Naive thymus-derived CD8-positive, alpha-beta T cell (primary cell): ENCODE measurements at regions not wholly inside any gene's neighbourhood (a gene's known extent, or its start where the extent isn't known, plus 50 kb on each side); places are given as distances from the start of the nearest gene placed in this dataset.

Experiments used
- ATAC-seq, 2 donors: fragments of 150-1000 bp; cut with Tn5 transposase in 1 of 2; sonication (Bioruptor Pico), chemical (Tn5 transposase) in 1 of 2; 1 replicate in 1 of 2; 2 replicates in 1 of 2; pipeline ENCODE4 v1.10.0; 2021; ENCODE audit warnings: mild to moderate bottlenecking in 2 of 2, moderate library complexity in 2 of 2
- POLR2A ChIA-PET: fragments of 350-600 bp; sonication (Branson Sonifier 250); formaldehyde crosslinking; loops from one replicate; lab custom pipeline; 2021; ENCODE audit warnings: antibody characterized with exemption; lab: Charles Lee
- DNase-seq, 10 donors: peaks; one replicate each; pipeline versions ENCODE4 v3.0.0 to v3.0.0-alpha.2; 2020 to 2022
- H3K27ac Mint-ChIP-seq, 10 donors: one replicate each; pipeline ENCODE4 v1.8.0; 2020 to 2022; ENCODE audit warnings: mild to moderate bottlenecking in 10 of 10, mixed read lengths in 10 of 10, moderate library complexity in 4 of 10, inconsistent platforms in 1 of 10
- H3K27me3 Mint-ChIP-seq, 5 donors: one replicate each; pipeline ENCODE4 v1.8.0; 2021 to 2022; ENCODE audit warnings: mixed read lengths in 5 of 5
- H3K36me3 Mint-ChIP-seq, 3 donors: one replicate each; pipeline ENCODE4 v1.8.0; 2020 to 2022; ENCODE audit warnings: mixed read lengths in 3 of 3, mild to moderate bottlenecking in 2 of 3, inconsistent platforms in 1 of 3
- H3K4me1 Mint-ChIP-seq, 4 donors: one replicate each; pipeline ENCODE4 v1.8.0; 2021 to 2022; ENCODE audit warnings: mixed read lengths in 4 of 4
- H3K4me3 Mint-ChIP-seq, 10 donors: one replicate each; pipeline ENCODE4 v1.8.0; 2020 to 2022; ENCODE audit warnings: mild to moderate bottlenecking in 10 of 10, mixed read lengths in 10 of 10, moderate library complexity in 6 of 10, inconsistent platforms in 1 of 10
- H3K9me3 Mint-ChIP-seq, 9 donors: one replicate each; pipeline ENCODE4 v1.8.0; 2020 to 2022; ENCODE audit warnings: mixed read lengths in 9 of 9, mild to moderate bottlenecking in 3 of 9, inconsistent platforms in 1 of 9, moderate library complexity in 1 of 9

- POLR2A ChIA-PET, result no interaction called here
- no peaks in the 10 kb centered on the region for H3K36me3 Mint-ChIP-seq
These were observed 385.8 kb downstream of the C3orf38 start for GRCh38 chr3:88535563-88535962.

GRCh38 chr3:88542916-88543315 is 393.2 kb downstream of the C3orf38 start:
- no peak for ATAC-seq
- Mint-ChIP-seq H3K27me3 (no peaks in the 10 kb centered on the region), H3K27ac (no peak overlapping the region), H3K36me3 (no peaks in the 10 kb centered on the region), H3K4me1 (no peaks in the 10 kb centered on the region), H3K4me3 (no peak overlapping the region), H3K9me3 (peaks cover 0 to 23% (median 10%) of the 10 kb centered on the region in 9 donors)
- DNase-seq, result no peak
- POLR2A ChIA-PET, result no interaction called here

More at GRCh38 chr3:88535563-88535962, 385.8 kb downstream of the C3orf38 start:
- Mint-ChIP-seq H3K9me3 (no peaks in the 10 kb centered on the region), H3K4me3 (no peak overlapping the region), H3K27ac (no peak overlapping the region), H3K4me1 (no peaks in the 10 kb centered on the region), H3K27me3 (no peaks in the 10 kb centered on the region)
- no peak for DNase-seq
- ATAC-seq, result no peak

GRCh38 chr3:88572450-88572849 is 422.7 kb downstream of the C3orf38 start:
- H3K9me3 Mint-ChIP-seq, result peaks cover 2 to 25% (median 14%) of the 10 kb centered on the region in 9 donors
- no peak for ATAC-seq

GRCh38 chr3:88573472-88573871 is 423.7 kb downstream of the C3orf38 start:
- Mint-ChIP-seq H3K36me3 (no peaks in the 10 kb centered on the region), H3K4me1 (no peaks in the 10 kb centered on the region), H3K4me3 (no peak overlapping the region), H3K27ac (no peak overlapping the region), H3K27me3 (no peaks in the 10 kb centered on the region), H3K9me3 (peaks cover 2 to 25% (median 13%) of the 10 kb centered on the region in 9 donors)
- POLR2A ChIA-PET, result no interaction called here
- no peak for ATAC-seq
- DNase-seq, result no peak

More at GRCh38 chr3:88572450-88572849, 422.7 kb downstream of the C3orf38 start:
- Mint-ChIP-seq H3K27ac (no peak overlapping the region), H3K4me3 (no peak overlapping the region), H3K4me1 (no peaks in the 10 kb centered on the region), H3K36me3 (no peaks in the 10 kb centered on the region), H3K27me3 (no peaks in the 10 kb centered on the region)
- no peak for DNase-seq
- POLR2A ChIA-PET, result no interaction called here

- Mint-ChIP-seq H3K36me3 (no peaks in the 10 kb centered on the region), H3K27ac (no peak overlapping the region), H3K4me3 (no peak overlapping the region), H3K27me3 (no peaks in the 10 kb centered on the region), H3K4me1 (no peaks in the 10 kb centered on the region), H3K9me3 (peaks cover 2 to 19% (median 13%) of the 10 kb centered on the region in 9 donors)
- POLR2A ChIA-PET, result no interaction called here
- ATAC-seq (no peak), DNase-seq (no peak)
These were observed 424.4 kb downstream of the C3orf38 start for GRCh38 chr3:88574146-88574545.

GRCh38 chr3:88584451-88584850 is 434.7 kb downstream of the C3orf38 start:
- Mint-ChIP-seq H3K27ac (no peak overlapping the region), H3K4me3 (no peak overlapping the region), H3K9me3 (peaks cover 0 to 11% (median 6%) of the 10 kb centered on the region in 9 donors), H3K27me3 (no peaks in the 10 kb centered on the region), H3K4me1 (no peaks in the 10 kb centered on the region), H3K36me3 (no peaks in the 10 kb centered on the region)
- no peak for DNase-seq
- POLR2A ChIA-PET, result no interaction called here
- no peak for ATAC-seq

GRCh38 chr3:88586121-88586640 is 436.4 kb downstream of the C3orf38 start:
- DNase-seq, result no peak
- Mint-ChIP-seq H3K36me3 (no peaks in the 10 kb centered on the region), H3K4me1 (no peaks in the 10 kb centered on the region), H3K27ac (no peak overlapping the region), H3K4me3 (no peak overlapping the region), H3K9me3 (peaks cover 0 to 11% (median 3%) of the 10 kb centered on the region in 9 donors), H3K27me3 (no peaks in the 10 kb centered on the region)
- ATAC-seq, result no peak
- POLR2A ChIA-PET, result no interaction called here

GRCh38 chr3:88589138-88589537 is 439.4 kb downstream of the C3orf38 start:
- Mint-ChIP-seq H3K9me3 (peaks cover 0 to 21% (median 3%) of the 10 kb centered on the region in 9 donors), H3K4me3 (no peak overlapping the region), H3K27me3 (no peaks in the 10 kb centered on the region), H3K4me1 (no peaks in the 10 kb centered on the region), H3K27ac (no peak overlapping the region), H3K36me3 (no peaks in the 10 kb centered on the region)
- ATAC-seq (no peak), DNase-seq (no peak)
- POLR2A ChIA-PET, result no interaction called here

GRCh38 chr3:88595026-88595425 is 445.3 kb downstream of the C3orf38 start:
- H3K27me3 Mint-ChIP-seq, result no peaks in the 10 kb centered on the region
- no peak for ATAC-seq
- H3K4me1 Mint-ChIP-seq, result no peaks in the 10 kb centered on the region
- H3K4me3 Mint-ChIP-seq, result no peak overlapping the region
- POLR2A ChIA-PET, result no interaction called here
- H3K36me3 Mint-ChIP-seq, result no peaks in the 10 kb centered on the region
- DNase-seq, result no peak
- no peak overlapping the region for H3K27ac Mint-ChIP-seq
- peaks cover 0 to 21% (median 2%) of the 10 kb centered on the region in 9 donors for H3K9me3 Mint-ChIP-seq

GRCh38 chr3:88596451-88596850 is 446.7 kb downstream of the C3orf38 start:
- no peak overlapping the region for H3K27ac Mint-ChIP-seq
- ATAC-seq (no peak), DNase-seq (no peak)
- H3K27me3 Mint-ChIP-seq, result no peaks in the 10 kb centered on the region
- peaks cover 0 to 36% (median 5%) of the 10 kb centered on the region in 9 donors for H3K9me3 Mint-ChIP-seq
- H3K36me3 Mint-ChIP-seq, result no peaks in the 10 kb centered on the region
- POLR2A ChIA-PET, result no interaction called here
- H3K4me1 Mint-ChIP-seq, result no peaks in the 10 kb centered on the region
- no peak overlapping the region for H3K4me3 Mint-ChIP-seq

- Mint-ChIP-seq H3K27me3 (no peaks in the 10 kb centered on the region), H3K4me1 (no peaks in the 10 kb centered on the region), H3K27ac (no peak overlapping the region), H3K4me3 (no peak overlapping the region), H3K36me3 (no peaks in the 10 kb centered on the region), H3K9me3 (peaks cover 0 to 7% (median 0%) of the 10 kb centered on the region in 9 donors)
- POLR2A ChIA-PET, result no interaction called here
- DNase-seq, result no peak
- no peak for ATAC-seq
These were observed 461.1 kb downstream of the C3orf38 start for GRCh38 chr3:88610820-88611219.

GRCh38 chr3:88611826-88612326 is 462.1 kb downstream of the C3orf38 start:
- Mint-ChIP-seq H3K27ac (no peak overlapping the region), H3K9me3 (peaks cover 0 to 7% (median 0%) of the 10 kb centered on the region in 9 donors), H3K27me3 (no peaks in the 10 kb centered on the region), H3K4me3 (no peak overlapping the region), H3K4me1 (no peaks in the 10 kb centered on the region), H3K36me3 (no peaks in the 10 kb centered on the region)
- no peak for ATAC-seq
- DNase-seq, result no peak
- POLR2A ChIA-PET, result no interaction called here

GRCh38 chr3:88616413-88616812 is 466.7 kb downstream of the C3orf38 start:
- Mint-ChIP-seq H3K27me3 (no peaks in the 10 kb centered on the region), H3K27ac (no peak overlapping the region), H3K4me1 (no peaks in the 10 kb centered on the region), H3K36me3 (no peaks in the 10 kb centered on the region), H3K9me3 (peaks cover 0 to 5% (median 0%) of the 10 kb centered on the region in 9 donors), H3K4me3 (no peak overlapping the region)
- ATAC-seq, result no peak
- no peak for DNase-seq
- POLR2A ChIA-PET, result no interaction called here

GRCh38 chr3:88617283-88617682 is 467.5 kb downstream of the C3orf38 start:
- POLR2A ChIA-PET, result no interaction called here
- ATAC-seq (no peak), DNase-seq (no peak)
- no peaks in the 10 kb centered on the region for H3K36me3 Mint-ChIP-seq
- peaks cover 0 to 5% (median 0%) of the 10 kb centered on the region in 9 donors for H3K9me3 Mint-ChIP-seq
- no peaks in the 10 kb centered on the region for H3K4me1 Mint-ChIP-seq
- H3K27ac Mint-ChIP-seq, result no peak overlapping the region
- no peak overlapping the region for H3K4me3 Mint-ChIP-seq
- H3K27me3 Mint-ChIP-seq, result no peaks in the 10 kb centered on the region
